OCI-LY7 (cell line): ENCODE measurements at regions not wholly inside any gene's neighbourhood (a gene's known extent, or its start where the extent isn't known, plus 50 kb on each side); places are given as distances from the start of the nearest gene placed in this dataset.
"Not testable (repeated sequence)": the region's sequence is repeated elsewhere in the genome, so short reads cannot be mapped to it uniquely, and the experiment has no call there.

Experiments used
- BruUV-seq: library from RNA; stranded (reverse); fragments of 400-500 nt; replicated peaks from 2 replicates; lab custom pipeline; 2021; lab: Mats Ljungman, UMichigan
- CTCF ChIA-PET: fragments of 300-600 bp; sonication (Branson Sonifier 250); formaldehyde crosslinking; loops from one replicate; lab custom pipeline; 2022; ENCODE audit warnings: antibody characterized with exemption; ENCODE audit not compliant: unreplicated experiment; lab: Charles Lee
- POLR2A ChIA-PET: fragments of 300-600 bp; sonication (Branson Sonifier 250); formaldehyde crosslinking; loops from one replicate; lab custom pipeline; 2022; ENCODE audit warnings: antibody characterized with exemption; lab: Charles Lee
- DNase-seq: peaks from one replicate; pipeline ENCODE4 v3.0.0-alpha.2; 2015; ENCODE audit warnings: low spot score
- H2AFZ ChIP-seq: fragments of 200-600 bp; sonication (generic), shearing (Covaris generic); 2 replicates; pipeline ENCODE4 v1.6.1; 2014; ENCODE audit warnings: mild to moderate bottlenecking, antibody characterized with exemption, low read length, moderate library complexity
- H3K27ac ChIP-seq: fragments of 200-600 bp; sonication (generic); 2 replicates; pipeline ENCODE4 v1.5.1; 2014; ENCODE audit warnings: mixed run types, low read depth, mild to moderate bottlenecking, moderate library complexity, low read length, inconsistent platforms; ENCODE audit not compliant: poor library complexity, severe bottlenecking
- H3K36me3 ChIP-seq: fragments of 200-600 bp; sonication (generic); 2 replicates; pipeline ENCODE4 v1.6.1; 2014; ENCODE audit warnings: mild to moderate bottlenecking, antibody characterized with exemption, low read length, moderate library complexity, mixed read lengths; ENCODE audit not compliant: insufficient read depth
- H3K4me1 ChIP-seq: fragments of 200-600 bp; sonication (generic); 2 replicates; pipeline ENCODE4 v1.5.1; 2014; ENCODE audit warnings: mild to moderate bottlenecking, low read length; ENCODE audit not compliant: insufficient read depth, poor library complexity, severe bottlenecking
- H3K4me2 ChIP-seq: fragments of 200-600 bp; sonication (generic); 2 replicates; pipeline ENCODE4 v1.6.1; 2014; ENCODE audit warnings: mild to moderate bottlenecking, low read length
- H3K4me3 ChIP-seq: fragments of 200-600 bp; sonication (generic); 2 replicates; pipeline ENCODE4 v1.5.1; 2014; ENCODE audit warnings: mild to moderate bottlenecking, low read depth, low read length; ENCODE audit not compliant: poor library complexity, severe bottlenecking
- H3K79me2 ChIP-seq: fragments of 200-600 bp; sonication (generic); 2 replicates; pipeline ENCODE4 v1.6.1; 2016; ENCODE audit warnings: low read depth, mild to moderate bottlenecking, low read length, moderate library complexity, mixed read lengths; ENCODE audit not compliant: insufficient read depth
- H3K9me2 ChIP-seq: fragments of 200-600 bp; sonication (generic); 2 replicates; pipeline ENCODE4 v1.6.1; 2016; ENCODE audit warnings: mild to moderate bottlenecking, low read length, mixed read lengths; ENCODE audit not compliant: insufficient read depth
- H3K9me3 ChIP-seq: fragments of 200-600 bp; sonication (generic); 2 replicates; pipeline ENCODE4 v1.6.1; 2014; ENCODE audit warnings: mild to moderate bottlenecking, mixed run types, low read length, mixed read lengths
- H4K20me1 ChIP-seq: fragments of 200-600 bp; sonication (generic); 2 replicates; pipeline ENCODE4 v1.6.1; 2014; ENCODE audit warnings: mild to moderate bottlenecking, antibody characterized with exemption, low read length, moderate library complexity, mixed read lengths; ENCODE audit not compliant: insufficient read depth
- CTCF ChIP-seq: fragments of 200-600 bp; sonication (generic); conservative IDR thresholded peaks from 2 replicates; pipeline ENCODE4 v1.5.1; 2014; ENCODE audit warnings: mild to moderate bottlenecking, antibody characterized with exemption, low read length, moderate library complexity, mixed read lengths
- EZH2phosphoT487 ChIP-seq: fragments of 200-600 bp; sonication (generic); IDR thresholded peaks from 2 replicates; pipeline ENCODE4 v1.6.1; 2018; ENCODE audit warnings: low read depth, borderline replicate concordance, mild to moderate bottlenecking, mixed run types, antibody characterized with exemption, low read length, moderate library complexity, mixed read lengths
- intact Hi-C: fragments of 100-400 bp; cut with micrococcal nuclease; formaldehyde crosslinking; loops from one replicate; pipeline ENCODE4 v1.10.0; 2022; ENCODE audit not compliant: unreplicated experiment

DNA sequence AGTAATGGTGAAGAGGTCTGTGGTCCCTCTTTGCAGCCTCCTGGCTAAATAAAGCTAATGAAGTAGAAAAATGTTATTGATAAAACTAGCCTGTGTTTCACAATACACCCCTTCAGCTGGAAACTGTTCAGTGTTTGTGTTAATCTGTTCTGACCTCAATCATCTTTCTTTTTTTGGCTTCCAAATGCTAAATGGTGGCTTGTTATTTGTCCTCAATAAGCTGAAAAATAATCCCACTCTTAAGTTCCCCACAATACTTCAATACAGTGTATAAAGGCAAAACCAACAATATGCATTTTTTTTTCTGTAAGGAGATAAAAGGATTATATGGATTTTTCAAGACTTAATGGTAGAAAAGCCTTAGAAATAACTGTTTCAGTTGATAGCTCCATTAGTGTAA, 560.5 kb downstream of the TUSC1 start:
- H2AFZ ChIP-seq = no peak overlapping the region
- ChIA-PET POLR2A (interaction anchor here (0.5 kb wide), 1 partner anchor 924 kb away, joined by 3 read pairs; no protein-coding TSS in a partner anchor), CTCF (no interaction called here)
- no peaks in the 10 kb centered on the region for H4K20me1 ChIP-seq
- H3K4me3 ChIP-seq = no peak overlapping the region
- no peak overlapping the region for H3K27ac ChIP-seq
- no peaks in the 10 kb centered on the region for H3K36me3 ChIP-seq
- no peaks in the 10 kb centered on the region for H3K9me2 ChIP-seq
- no peak for TF ChIP-seq CTCF
- TF ChIP-seq EZH2phosphoT487 = no peak
- no peak for DNase-seq
- BruUV-seq = no TSS peak
- no peak overlapping the region for H3K4me2 ChIP-seq
- intact Hi-C loops = no loop called here
- no peaks in the 10 kb centered on the region for H3K79me2 ChIP-seq
- no peaks in the 10 kb centered on the region for H3K4me1 ChIP-seq
- H3K9me3 ChIP-seq = no peaks in the 10 kb centered on the region

GRCh38 chr9:25102204-25102603, 556.5 kb upstream of the IZUMO3 start:
- H3K4me3 ChIP-seq, H3K4me2 ChIP-seq, H2AFZ ChIP-seq, H4K20me1 ChIP-seq, H3K36me3 ChIP-seq, intact Hi-C loops, DNase-seq, H3K9me2 ChIP-seq, CTCF ChIA-PET, H3K27ac ChIP-seq, H3K4me1 ChIP-seq, H3K79me2 ChIP-seq, BruUV-seq, H3K9me3 ChIP-seq: not testable (repeated sequence)
- POLR2A ChIA-PET = interaction anchor here (1.1 kb wide), 1 partner anchor 11 kb away, joined by 3 read pairs; no protein-coding TSS in a partner anchor

DNA sequence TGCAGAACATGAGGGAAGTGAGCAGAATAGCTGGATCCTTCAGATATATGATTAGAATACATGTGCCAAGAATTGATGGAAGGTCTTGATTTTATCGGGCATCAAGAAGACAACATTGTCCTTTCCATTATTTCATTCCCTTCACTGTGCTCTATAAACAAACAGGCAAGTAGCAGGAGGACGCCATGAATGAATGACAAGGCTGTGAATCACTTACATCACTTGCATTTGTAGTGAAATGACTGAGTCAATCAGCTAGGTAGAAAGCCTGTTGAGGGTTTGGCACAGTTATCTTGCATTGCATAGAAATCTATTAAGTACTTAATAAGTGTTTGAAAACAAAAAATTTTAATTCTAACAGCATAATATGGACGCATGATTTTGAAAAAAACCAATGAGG, 548.8 kb upstream of the IZUMO3 start:
- H3K79me2 ChIP-seq = no peaks in the 10 kb centered on the region
- no peak overlapping the region for H3K27ac ChIP-seq
- H3K9me2 ChIP-seq = no peaks in the 10 kb centered on the region
- H3K9me3 ChIP-seq = no peaks in the 10 kb centered on the region
- no peak overlapping the region for H3K4me3 ChIP-seq
- H2AFZ ChIP-seq = no peak overlapping the region
- H4K20me1 ChIP-seq = no peaks in the 10 kb centered on the region
- H3K36me3 ChIP-seq = no peaks in the 10 kb centered on the region
- intact Hi-C loops = no loop called here
- no peak for DNase-seq
- TF ChIP-seq CTCF = no peak
- TF ChIP-seq EZH2phosphoT487 = no peak
- no peak overlapping the region for H3K4me2 ChIP-seq
- no peaks in the 10 kb centered on the region for H3K4me1 ChIP-seq
- CTCF ChIA-PET = no interaction called here
- BruUV-seq = no TSS peak
- POLR2A ChIA-PET = no interaction called here
